Prostate gland (tissue), 2 donors: ENCODE measurements at regions not wholly inside any gene's neighbourhood (a gene's known extent, or its start where the extent isn't known, plus 50 kb on each side); places are given as distances from the start of the nearest gene placed in this dataset.
"Not testable (repeated sequence)": the region's sequence is repeated elsewhere in the genome, so short reads cannot be mapped to it uniquely, and the experiment has no call there.

Source experiments
- DNase-seq: peaks from one replicate; pipeline ENCODE4 v3.0.0-alpha.2; 2019; ENCODE audit warnings: low spot score
- H3K27ac ChIP-seq, 2 donors: fragments of 200-600 bp; sonication (generic); 2 replicates each; pipeline ENCODE4 v1.5.1; 2017 to 2019
- H3K27me3 ChIP-seq: fragments of 200-600 bp; sonication (generic); replicated peaks from 2 replicates; pipeline ENCODE4 v1.5.1; 2019; ENCODE audit not compliant: insufficient read depth
- H3K36me3 ChIP-seq, 2 donors: fragments of 200-600 bp; sonication (generic); 1 replicate in 1 of 2; 2 replicates in 1 of 2; pipeline versions ENCODE4 v1.5.1 to v1.8.1; 2017 to 2019
- H3K4me1 ChIP-seq: fragments of 200-600 bp; sonication (generic); replicated peaks from 2 replicates; pipeline ENCODE4 v1.5.1; 2019
- H3K4me3 ChIP-seq, 2 donors: fragments of 200-600 bp; sonication (generic); 2 replicates each; pipeline ENCODE4 v1.5.1; 2017 to 2019
- H3K9me3 ChIP-seq: fragments of 200-600 bp; sonication (generic); 2 replicates; pipeline ENCODE4 v1.5.1; 2017
- CTCF ChIP-seq, 4 experiments: fragments of 200-600 bp in 2 of 4; fragments of 450-650 bp in 2 of 4; sonication (generic) in 2 of 4; IDR thresholded peaks; 1 replicate in 3 of 4; 2 replicates in 1 of 4; pipeline ENCODE4 v1.5.1; 2016 to 2019; ENCODE audit warnings: antibody characterized with exemption in 4 of 4, mild to moderate bottlenecking in 2 of 4, moderate library complexity in 2 of 4
- POLR2A ChIP-seq: fragments of 450-650 bp; IDR thresholded peaks from one replicate; pipeline ENCODE4 v1.6.1; 2016; ENCODE audit warnings: antibody characterized with exemption, mild to moderate bottlenecking
- POLR2AphosphoS5 ChIP-seq: sonication (generic); formaldehyde crosslinking; IDR thresholded peaks from one replicate; pipeline ENCODE4 v1.6.1; 2017; ENCODE audit warnings: antibody characterized with exemption
- WGBS: methylation state at CpG from one replicate; pipeline ENCODE4 v1.1.5; 2018; 5-methylcytosine and 5-hydroxymethylcytosine counted together
- intact Hi-C: fragments of 100-400 bp; cut with DNase I; formaldehyde crosslinking; loops from one replicate; pipeline ENCODE4 v1.14.2; 2022

- no peak for DNase-seq
- Histone ChIP-seq H3K4me3 (no peak overlapping the region), H3K9me3 (no peaks in the 10 kb centered on the region), H3K27ac (no peak overlapping the region), H3K4me1 (no peaks in the 10 kb centered on the region), H3K27me3 (no peaks in the 10 kb centered on the region), H3K36me3 (no peaks in the 10 kb centered on the region)
- TF ChIP-seq CTCF (IDR thresholded peaks at IDR 0.05) (no peak), POLR2A (no peak), POLR2AphosphoS5 (no peak)
- intact Hi-C loops: no loop called here
- 89% methylated on average over 3 of the region's 3 CpGs for WGBS
Measured at GRCh38 chr6:4413073-4413472, 277.7 kb upstream of the ECI2 start.

GRCh38 chr6:4412488-4412887, 277.1 kb upstream of the ECI2 start:
- intact Hi-C loops: no loop called here

GRCh38 chr6:4412077-4412476, 276.7 kb upstream of the ECI2 start:
- DNase-seq: no peak
- WGBS: 46% methylated on average over 2 of the region's 2 CpGs
- TF ChIP-seq POLR2A (no peak), CTCF (IDR thresholded peaks at IDR 0.05) (no peak), POLR2AphosphoS5 (no peak)
- no peaks in the 10 kb centered on the region for H3K4me1 ChIP-seq
- H3K4me3 ChIP-seq: no peak overlapping the region
- H3K36me3 ChIP-seq: no peaks in the 10 kb centered on the region
- intact Hi-C loops: no loop called here
- no peaks in the 10 kb centered on the region for H3K9me3 ChIP-seq
- H3K27ac ChIP-seq: no peak overlapping the region
- H3K27me3 ChIP-seq: no peaks in the 10 kb centered on the region

More at GRCh38 chr6:4412488-4412887, 277.1 kb upstream of the ECI2 start:
- no peaks in the 10 kb centered on the region for H3K27me3 ChIP-seq
- no peak for DNase-seq
- 86% methylated on average over 2 of the region's 2 CpGs for WGBS
- TF ChIP-seq CTCF (IDR thresholded peaks at IDR 0.05) (no peak), POLR2AphosphoS5 (no peak), POLR2A (no peak)
- H3K9me3 ChIP-seq: no peaks in the 10 kb centered on the region
- no peaks in the 10 kb centered on the region for H3K36me3 ChIP-seq
- H3K4me3 ChIP-seq: no peak overlapping the region
- no peaks in the 10 kb centered on the region for H3K4me1 ChIP-seq
- no peak overlapping the region for H3K27ac ChIP-seq

DNA sequence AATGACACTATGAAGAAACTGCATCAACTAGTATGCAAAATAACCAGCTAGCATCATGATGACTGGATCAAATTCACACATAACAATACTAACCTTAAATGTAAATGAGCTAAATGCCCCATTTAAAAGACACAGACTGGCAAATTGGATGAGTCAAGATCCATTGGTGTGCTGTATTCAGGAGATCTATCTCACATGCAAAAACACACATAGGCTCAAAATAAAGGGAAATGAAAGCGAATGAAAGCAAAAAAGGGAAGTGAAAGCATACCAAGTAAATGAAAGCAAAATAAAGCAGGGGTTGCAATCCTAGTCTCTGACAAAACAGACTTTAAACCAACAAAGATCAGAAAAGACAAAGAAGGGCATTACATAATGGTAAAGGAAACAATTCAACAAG, 272.3 kb upstream of the ECI2 start:
- H3K4me3 ChIP-seq, DNase-seq, H3K4me1 ChIP-seq, H3K27me3 ChIP-seq, H3K27ac ChIP-seq, H3K36me3 ChIP-seq, H3K9me3 ChIP-seq, intact Hi-C loops: not testable (repeated sequence)
- WGBS: 96% methylated on average over 1 of the region's 1 CpG

DNA sequence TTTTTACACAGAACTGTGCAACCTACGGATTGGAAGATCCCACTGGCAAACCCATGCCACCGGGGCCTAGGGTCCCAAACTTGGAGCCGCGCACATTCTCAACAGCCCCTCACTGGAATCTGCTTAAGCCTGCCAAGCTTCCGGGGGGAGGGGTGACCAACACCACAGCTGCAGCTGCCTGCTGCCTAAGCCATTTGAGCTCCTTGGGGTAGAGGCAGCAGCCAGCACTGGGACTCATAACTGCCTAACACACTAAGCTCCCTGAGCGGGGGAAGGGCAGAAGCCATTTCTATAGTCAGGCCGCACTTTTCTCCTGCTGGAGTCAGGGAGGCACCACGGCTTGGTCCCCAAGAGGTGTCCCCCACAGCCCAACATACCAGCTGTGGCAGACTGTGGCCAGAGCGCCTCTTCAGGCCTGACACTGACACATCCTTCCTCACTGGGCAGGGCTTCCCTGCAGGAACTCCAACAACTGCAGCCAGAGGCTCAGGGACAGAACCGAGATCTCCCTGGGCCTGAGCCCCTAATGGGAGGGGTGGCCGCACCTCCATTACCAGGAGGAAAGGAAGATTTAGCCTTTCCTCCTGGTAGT, 270.3 kb upstream of the ECI2 start:
- intact Hi-C loops: no loop called here

More for the DNA sequence above, 270.3 kb upstream of the ECI2 start:
- H3K27me3 ChIP-seq: no peaks in the 10 kb centered on the region
- H3K9me3 ChIP-seq: no peaks in the 10 kb centered on the region
- H3K27ac ChIP-seq: no peak overlapping the region
- no peaks in the 10 kb centered on the region for H3K36me3 ChIP-seq
- H3K4me3 ChIP-seq: no peak overlapping the region
- H3K4me1 ChIP-seq: no peaks in the 10 kb centered on the region
- DNase-seq: no peak
- WGBS: 83% methylated on average over 11 of the region's 11 CpGs
- no peak for TF ChIP-seq POLR2A
- TF ChIP-seq CTCF (IDR thresholded peaks at IDR 0.05): no peak
- TF ChIP-seq POLR2AphosphoS5: no peak
